ENCODE measurements at regions not wholly inside any gene's neighbourhood (a gene's known extent, or its start where the extent isn't known, plus 50 kb on each side); places are given as distances from the start of the nearest gene placed in this dataset.

- TF ChIP-seq EZH2 (IDR thresholded peaks at IDR 0.05; ENCODE audit: low read depth): no peak
- TF ChIP-seq, protein P1, sequence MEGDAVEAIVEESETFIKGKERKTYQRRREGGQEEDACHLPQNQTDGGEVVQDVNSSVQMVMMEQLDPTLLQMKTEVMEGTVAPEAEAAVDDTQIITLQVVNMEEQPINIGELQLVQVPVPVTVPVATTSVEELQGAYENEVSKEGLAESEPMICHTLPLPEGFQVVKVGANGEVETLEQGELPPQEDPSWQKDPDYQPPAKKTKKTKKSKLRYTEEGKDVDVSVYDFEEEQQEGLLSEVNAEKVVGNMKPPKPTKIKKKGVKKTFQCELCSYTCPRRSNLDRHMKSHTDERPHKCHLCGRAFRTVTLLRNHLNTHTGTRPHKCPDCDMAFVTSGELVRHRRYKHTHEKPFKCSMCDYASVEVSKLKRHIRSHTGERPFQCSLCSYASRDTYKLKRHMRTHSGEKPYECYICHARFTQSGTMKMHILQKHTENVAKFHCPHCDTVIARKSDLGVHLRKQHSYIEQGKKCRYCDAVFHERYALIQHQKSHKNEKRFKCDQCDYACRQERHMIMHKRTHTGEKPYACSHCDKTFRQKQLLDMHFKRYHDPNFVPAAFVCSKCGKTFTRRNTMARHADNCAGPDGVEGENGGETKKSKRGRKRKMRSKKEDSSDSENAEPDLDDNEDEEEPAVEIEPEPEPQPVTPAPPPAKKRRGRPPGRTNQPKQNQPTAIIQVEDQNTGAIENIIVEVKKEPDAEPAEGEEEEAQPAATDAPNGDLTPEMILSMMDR (conservative IDR thresholded peaks at IDR 0.05): no peak
These were observed 64.9 kb downstream of the LLPH start for GRCh38 chr12:66065641-66066136.

Data from PC-9 (cell line).